GM12878 (cell line): ENCODE measurements at regions not wholly inside any gene's neighbourhood (a gene's known extent, or its start where the extent isn't known, plus 50 kb on each side); places are given as distances from the start of the nearest gene placed in this dataset.

Experiments
- ATAC-seq: fragments of 200-7000 bp; cut with Tn5 transposase; 3 replicates; pipeline ENCODE4 v1.9.1; 2020; ENCODE audit warnings: mild to moderate bottlenecking, moderate library complexity
- BruUV-seq: library from RNA; stranded (reverse); fragments of 400-500 nt; replicated peaks from 2 replicates; lab custom pipeline; 2021; lab: Mats Ljungman, UMichigan
- CTCF ChIA-PET: fragments of 300-600 bp; sonication (Branson Sonifier 250); formaldehyde crosslinking; extraction: SDS; loops from one replicate; lab custom pipeline; 2021; ENCODE audit warnings: inconsistent platforms; lab: Yijun Ruan, JAX
- POLR2A ChIA-PET: fragments of 350-600 bp; formaldehyde crosslinking; extraction: SDS; loops from one replicate; lab custom pipeline; 2021; ENCODE audit warnings: inconsistent platforms; lab: Charles Lee
- RAD21 ChIA-PET: fragments of 300-600 bp; sonication (Branson Sonifier 250); formaldehyde crosslinking; loops from one replicate; lab custom pipeline; 2023; ENCODE audit warnings: antibody characterized with exemption; ENCODE audit not compliant: unreplicated experiment; lab: Charles Lee
- SMC1A ChIA-PET: fragments of 300-600 bp; sonication (Branson Sonifier 250); formaldehyde crosslinking; loops from one replicate; lab custom pipeline; 2023; ENCODE audit not compliant: unreplicated experiment, uncharacterized antibody; lab: Charles Lee
- DNase-seq: peaks from one replicate; pipeline ENCODE4 v3.0.0-alpha.2; 2011; ENCODE audit warnings: low read depth, low spot score
- FAIRE-seq: peaks from 3 replicates; lab custom pipeline; 2011; peaks lifted over from hg19 to GRCh38; lab: Jason Lieb, UNC
- H2AFZ ChIP-seq: 2 replicates; pipeline ENCODE4 v1.6.0; 2011; ENCODE audit warnings: low read depth, low read length, control low read depth; ENCODE audit not compliant: control insufficient read depth
- H3K27ac ChIP-seq: 2 replicates; pipeline ENCODE4 v1.5.1; 2011; ENCODE audit warnings: control low read depth; ENCODE audit not compliant: control insufficient read depth, insufficient read depth
- H3K27me3 ChIP-seq, 2 experiments: replicated peaks in 1 of 2; 2 replicates each; pipeline versions ENCODE4 v1.6.0 to v1.6.1; 2011; ENCODE audit warnings: low read length in 1 of 2; ENCODE audit not compliant: control insufficient read depth in 2 of 2, insufficient read depth in 2 of 2
- H3K36me3 ChIP-seq, 2 experiments: 2 replicates each; pipeline ENCODE4 v1.5.1; 2011; ENCODE audit warnings: low read length in 1 of 2; ENCODE audit not compliant: control insufficient read depth in 2 of 2, insufficient read depth in 2 of 2
- H3K4me1 ChIP-seq: 2 replicates; pipeline ENCODE4 v1.6.1; 2011; ENCODE audit warnings: mild to moderate bottlenecking, low read length, moderate library complexity, mixed read lengths; ENCODE audit not compliant: control insufficient read depth, insufficient read depth
- H3K4me2 ChIP-seq: 2 replicates; pipeline ENCODE4 v1.6.0; 2011; ENCODE audit warnings: control low read depth; ENCODE audit not compliant: control insufficient read depth, insufficient read depth
- H3K4me3 ChIP-seq: fragments of 200-600 bp; sonication (generic); 2 replicates; pipeline ENCODE4 v1.5.1; 2016
- H3K79me2 ChIP-seq: 2 replicates; pipeline ENCODE4 v1.6.0; 2011; ENCODE audit warnings: low read length; ENCODE audit not compliant: control insufficient read depth, insufficient read depth
- H3K9ac ChIP-seq: 2 replicates; pipeline ENCODE4 v1.8.0; 2011; ENCODE audit warnings: low read length, control low read depth, mixed read lengths; ENCODE audit not compliant: control insufficient read depth, insufficient read depth
- H3K9me3 ChIP-seq: replicated peaks from 3 replicates; pipeline ENCODE4 v1.5.1; 2011; ENCODE audit warnings: mild to moderate bottlenecking, low read length; ENCODE audit not compliant: control insufficient read depth, insufficient read depth
- H4K20me1 ChIP-seq: 2 replicates; pipeline ENCODE4 v1.6.0; 2011; ENCODE audit not compliant: control insufficient read depth, insufficient read depth
- CHD2 ChIP-seq: IDR thresholded peaks from 2 replicates; pipeline ENCODE4 v1.6.1; 2011; ENCODE audit warnings: low read depth, low read length, improper control_type of control experiment, borderline replicate concordance
- CHD4 ChIP-seq: fragments of 200-600 bp; sonication (generic); IDR thresholded peaks from 2 replicates; pipeline ENCODE4 v1.6.1; 2016; ENCODE audit warnings: mild to moderate bottlenecking
- FOS ChIP-seq: IDR thresholded peaks from 3 replicates; pipeline ENCODE4 v1.6.1; 2011; ENCODE audit warnings: borderline replicate concordance; ENCODE audit not compliant: insufficient read length; ENCODE audit errors: extremely low read depth
- HDGF ChIP-seq: fragments of 450-650 bp; IDR thresholded peaks from 2 replicates; pipeline ENCODE4 v1.6.1; 2016; ENCODE audit warnings: antibody characterized with exemption
- JUNB ChIP-seq: IDR thresholded peaks from 2 replicates; pipeline ENCODE4 v1.6.1; 2016; ENCODE audit warnings: antibody characterized with exemption, mild to moderate bottlenecking
- MYB ChIP-seq: fragments of 150-350 bp; IDR thresholded peaks from 2 replicates; pipeline ENCODE4 v1.6.1; 2014; ENCODE audit warnings: mild to moderate bottlenecking, low read depth, low read length, borderline replicate concordance
- PAX8 ChIP-seq: fragments of 450-650 bp; IDR thresholded peaks from 2 replicates; pipeline ENCODE4 v1.6.1; 2017; ENCODE audit warnings: mild to moderate bottlenecking, moderate library complexity
- SMC3 ChIP-seq: IDR thresholded peaks from 2 replicates; pipeline ENCODE4 v1.6.1; 2011; ENCODE audit warnings: low read length, improper control_type of control experiment, borderline replicate concordance
- SP1 ChIP-seq: IDR thresholded peaks from one replicate; pipeline ENCODE4 v1.6.1; 2011; ENCODE audit warnings: low read depth, low read length
- SREBF2 ChIP-seq: IDR thresholded peaks from 2 replicates; pipeline ENCODE4 v1.6.1; 2012; ENCODE audit warnings: mild to moderate bottlenecking, low read length
- SRF ChIP-seq, 2 experiments: IDR thresholded peaks; 2 replicates each; pipeline ENCODE4 v1.6.1; 2011; ENCODE audit warnings: low read depth in 2 of 2, low read length in 2 of 2, mild to moderate bottlenecking in 1 of 2, moderate library complexity in 1 of 2
- YBX1 ChIP-seq: fragments of 450-650 bp; IDR thresholded peaks from 2 replicates; pipeline ENCODE4 v1.6.1; 2016; ENCODE audit warnings: antibody characterized with exemption
- YY1 ChIP-seq: IDR thresholded peaks from 2 replicates; pipeline ENCODE4 v1.6.1; 2011; ENCODE audit warnings: low read depth, mild to moderate bottlenecking, low read length
- ZSCAN29 ChIP-seq: fragments of 450-650 bp; IDR thresholded peaks from 2 replicates; pipeline ENCODE4 v1.6.1; 2017; ENCODE audit warnings: mild to moderate bottlenecking, moderate library complexity
- WGBS: methylation state at CpG from one replicate; pipeline ENCODE4 v1.1.6; 2016; ENCODE audit warnings: low lambda C conversion rate; ENCODE audit not compliant: insufficient replicate concordance, insufficient coverage; ENCODE audit errors: missing lambda C conversion rate; 5-methylcytosine and 5-hydroxymethylcytosine counted together
- in situ Hi-C: fragments of 300-500 bp; cut with MboI; formaldehyde crosslinking; loops from 9 replicates; pipeline ENCODE4 v1.14.3; 2018; ENCODE audit warnings: mixed read lengths
- intact Hi-C: fragments of 100-400 bp; cut with micrococcal nuclease; formaldehyde crosslinking; loops from one replicate; pipeline ENCODE4 v1.14.2; 2022; ENCODE audit not compliant: unreplicated experiment
- TF ChIP-seq, protein P1 (sequence below): IDR thresholded peaks from 2 replicates; pipeline ENCODE4 v1.6.1; 2011; ENCODE audit warnings: borderline replicate concordance, low read depth, mild to moderate bottlenecking, moderate library complexity, low read length; ENCODE audit not compliant: insufficient read depth, poor library complexity, severe bottlenecking
- TF ChIP-seq, protein P2 (sequence below): fragments of 450-650 bp; IDR thresholded peaks from 2 replicates; pipeline ENCODE4 v1.6.1; 2017; ENCODE audit warnings: antibody characterized with exemption, mild to moderate bottlenecking, moderate library complexity

DNA sequence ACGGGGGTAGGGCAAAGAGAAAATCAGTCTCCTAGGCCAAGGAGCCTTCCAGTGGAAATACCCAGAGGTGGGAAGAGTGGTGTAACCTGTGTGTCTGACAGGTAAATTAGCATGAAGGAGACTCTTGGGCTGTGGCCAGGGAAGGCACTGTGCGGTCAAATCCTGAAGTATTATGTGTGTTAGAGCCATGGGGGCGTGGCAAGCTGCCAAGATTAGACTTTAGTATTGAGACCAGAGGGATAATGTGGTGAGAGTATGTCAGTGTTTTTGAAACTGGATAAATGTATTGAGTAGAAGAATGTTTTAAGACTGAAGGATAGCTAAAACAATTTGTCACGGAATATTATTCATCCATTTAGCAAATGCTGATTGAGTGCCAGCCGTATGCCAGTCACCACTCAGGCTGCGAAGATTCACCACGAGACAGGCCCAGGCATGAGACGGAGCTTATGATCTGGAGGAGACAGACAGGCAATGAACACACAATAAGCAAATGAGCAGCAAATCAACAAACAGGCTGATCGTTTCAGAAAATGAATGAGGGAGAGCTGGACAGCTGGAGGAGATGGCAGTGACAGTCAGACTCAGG lies 445.9 kb downstream of the MCTP2 start:
- Histone ChIP-seq H3K27me3 (no peaks in the 10 kb centered on the region), H3K4me1 (no peaks in the 10 kb centered on the region), H2AFZ (no peak overlapping the region), H3K27ac (no peak overlapping the region), H3K4me3 (no peak overlapping the region), H3K4me2 (no peak overlapping the region), H3K79me2 (no peaks in the 10 kb centered on the region), H4K20me1 (no peaks in the 10 kb centered on the region), H3K9me3 (no peaks in the 10 kb centered on the region), H3K36me3 (no peaks in the 10 kb centered on the region), H3K9ac (no peak overlapping the region)
- 18% methylated on average over 9 of the region's 9 CpGs for WGBS
- ChIA-PET POLR2A (no interaction called here), SMC1A (interaction anchor here (1.2 kb wide), 1 partner anchor 94 kb away, joined by 3 read pairs; no protein-coding TSS in a partner anchor), CTCF (no interaction called here), RAD21 (no interaction called here)
- ATAC-seq (no peak), DNase-seq (no peak), FAIRE-seq (no peak)
- no TSS peak for BruUV-seq
- intact Hi-C loops = no loop called here
- in situ Hi-C loops = no loop called here
- no peak for TF ChIP-seq FOS
- TF ChIP-seq SRF (IDR thresholded peaks at IDR 0.05; ENCODE audit: low read depth in 2 of 2, low read length in 2 of 2) = no peak
- TF ChIP-seq PAX8 = no peak
- TF ChIP-seq, protein P1, sequence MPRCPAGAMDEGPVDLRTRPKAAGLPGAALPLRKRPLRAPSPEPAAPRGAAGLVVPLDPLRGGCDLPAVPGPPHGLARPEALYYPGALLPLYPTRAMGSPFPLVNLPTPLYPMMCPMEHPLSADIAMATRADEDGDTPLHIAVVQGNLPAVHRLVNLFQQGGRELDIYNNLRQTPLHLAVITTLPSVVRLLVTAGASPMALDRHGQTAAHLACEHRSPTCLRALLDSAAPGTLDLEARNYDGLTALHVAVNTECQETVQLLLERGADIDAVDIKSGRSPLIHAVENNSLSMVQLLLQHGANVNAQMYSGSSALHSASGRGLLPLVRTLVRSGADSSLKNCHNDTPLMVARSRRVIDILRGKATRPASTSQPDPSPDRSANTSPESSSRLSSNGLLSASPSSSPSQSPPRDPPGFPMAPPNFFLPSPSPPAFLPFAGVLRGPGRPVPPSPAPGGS = no peak
- no peak for TF ChIP-seq CHD2
- TF ChIP-seq YBX1 = no peak
- TF ChIP-seq, protein P2, sequence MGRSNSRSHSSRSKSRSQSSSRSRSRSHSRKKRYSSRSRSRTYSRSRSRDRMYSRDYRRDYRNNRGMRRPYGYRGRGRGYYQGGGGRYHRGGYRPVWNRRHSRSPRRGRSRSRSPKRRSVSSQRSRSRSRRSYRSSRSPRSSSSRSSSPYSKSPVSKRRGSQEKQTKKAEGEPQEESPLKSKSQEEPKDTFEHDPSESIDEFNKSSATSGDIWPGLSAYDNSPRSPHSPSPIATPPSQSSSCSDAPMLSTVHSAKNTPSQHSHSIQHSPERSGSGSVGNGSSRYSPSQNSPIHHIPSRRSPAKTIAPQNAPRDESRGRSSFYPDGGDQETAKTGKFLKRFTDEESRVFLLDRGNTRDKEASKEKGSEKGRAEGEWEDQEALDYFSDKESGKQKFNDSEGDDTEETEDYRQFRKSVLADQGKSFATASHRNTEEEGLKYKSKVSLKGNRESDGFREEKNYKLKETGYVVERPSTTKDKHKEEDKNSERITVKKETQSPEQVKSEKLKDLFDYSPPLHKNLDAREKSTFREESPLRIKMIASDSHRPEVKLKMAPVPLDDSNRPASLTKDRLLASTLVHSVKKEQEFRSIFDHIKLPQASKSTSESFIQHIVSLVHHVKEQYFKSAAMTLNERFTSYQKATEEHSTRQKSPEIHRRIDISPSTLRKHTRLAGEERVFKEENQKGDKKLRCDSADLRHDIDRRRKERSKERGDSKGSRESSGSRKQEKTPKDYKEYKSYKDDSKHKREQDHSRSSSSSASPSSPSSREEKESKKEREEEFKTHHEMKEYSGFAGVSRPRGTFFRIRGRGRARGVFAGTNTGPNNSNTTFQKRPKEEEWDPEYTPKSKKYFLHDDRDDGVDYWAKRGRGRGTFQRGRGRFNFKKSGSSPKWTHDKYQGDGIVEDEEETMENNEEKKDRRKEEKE = no peak
- no peak for TF ChIP-seq SP1
- TF ChIP-seq CHD4 = no peak
- TF ChIP-seq YY1 = no peak
- no peak for TF ChIP-seq MYB
- TF ChIP-seq SMC3 = no peak
- TF ChIP-seq ZSCAN29 = no peak
- no peak for TF ChIP-seq SREBF2
- TF ChIP-seq JUNB = no peak
- no peak for TF ChIP-seq HDGF
